Fibroblast of skin of right biceps (primary cell): ENCODE measurements at regions not wholly inside any gene's neighbourhood (a gene's known extent, or its start where the extent isn't known, plus 50 kb on each side); places are given as distances from the start of the nearest gene placed in this dataset.
"Not testable (repeated sequence)": the region's sequence is repeated elsewhere in the genome, so short reads cannot be mapped to it uniquely, and the experiment has no call there.

Experiments used
- DNase-seq: peaks from one replicate; pipeline ENCODE4 v3.0.0-alpha.2; 2013

- no peak for DNase-seq
Observed at GRCh38 chr5:92064993-92065392, 681.9 kb upstream of the ARRDC3 start.

GRCh38 chr5:92051741-92052140 lies 668.6 kb upstream of the ARRDC3 start:
- no peak for DNase-seq

GRCh38 chr5:92050970-92051369 lies 667.9 kb upstream of the ARRDC3 start:
- DNase-seq = no peak

GRCh38 chr5:92041911-92042660 lies 659.0 kb upstream of the ARRDC3 start:
- DNase-seq = no peak

- DNase-seq = no peak
Observed at GRCh38 chr5:92041206-92041605, 658.1 kb upstream of the ARRDC3 start.

- not testable (repeated sequence) for DNase-seq
Observed at GRCh38 chr5:92029792-92030191, 646.7 kb upstream of the ARRDC3 start.

GRCh38 chr5:92023555-92023954 lies 640.4 kb upstream of the ARRDC3 start:
- DNase-seq = peak; percentile 5

GRCh38 chr5:92023141-92023471 lies 640.0 kb upstream of the ARRDC3 start:
- DNase-seq = no peak

GRCh38 chr5:92022415-92023140 lies 639.5 kb upstream of the ARRDC3 start:
- DNase-seq = no peak

- DNase-seq = peak; percentile 47
Observed at GRCh38 chr5:92019376-92019990, 636.4 kb upstream of the ARRDC3 start.

GRCh38 chr5:92017776-92018175 lies 634.7 kb upstream of the ARRDC3 start:
- DNase-seq = peak; percentile 91

- DNase-seq = not testable (repeated sequence)
Observed at GRCh38 chr5:92011845-92012244, 628.7 kb upstream of the ARRDC3 start.

GRCh38 chr5:92003806-92004205 lies 620.7 kb upstream of the ARRDC3 start:
- DNase-seq = peak; percentile 0

GRCh38 chr5:92002721-92003274 lies 619.7 kb upstream of the ARRDC3 start:
- peak; percentile 42 for DNase-seq

GRCh38 chr5:91998774-91999173 lies 615.7 kb upstream of the ARRDC3 start:
- DNase-seq = no peak

- no peak for DNase-seq
Observed at GRCh38 chr5:91983869-91984268, 600.8 kb upstream of the ARRDC3 start.

- no peak for DNase-seq
Observed at GRCh38 chr5:91978221-91978882, 595.2 kb upstream of the ARRDC3 start.

- no peak for DNase-seq
Observed at GRCh38 chr5:91977579-91977978, 594.5 kb upstream of the ARRDC3 start.

- DNase-seq = no peak
Observed at GRCh38 chr5:91976451-91976850, 593.3 kb upstream of the ARRDC3 start.

GRCh38 chr5:91963166-91963565 lies 580.0 kb upstream of the ARRDC3 start:
- DNase-seq = no peak

- DNase-seq = peak; percentile 60
Observed at GRCh38 chr5:91957666-91958065, 574.5 kb upstream of the ARRDC3 start.

- no peak for DNase-seq
Observed at GRCh38 chr5:91956738-91957137, 573.6 kb upstream of the ARRDC3 start.

- peak; percentile 33 for DNase-seq
Observed at GRCh38 chr5:91955610-91956009, 572.5 kb upstream of the ARRDC3 start.
